Activated CD8-positive, alpha-beta memory T cell treated with anti-CD3 and anti-CD28 coated beads, Interleukin-2, amount 10 ng/mL, durations not matched to agents 7 days and 5 days (primary cell): ENCODE measurements at regions not wholly inside any gene's neighbourhood (a gene's known extent, or its start where the extent isn't known, plus 50 kb on each side); places are given as distances from the start of the nearest gene placed in this dataset.

Experiments
- ATAC-seq: fragments of 150-1000 bp; cut with Tn5 transposase; one replicate; pipeline ENCODE4 v1.10.0; 2021; ENCODE audit warnings: moderate library complexity
- CTCF ChIA-PET: fragments of 350-600 bp; sonication (Branson Sonifier 250); formaldehyde crosslinking; loops from one replicate; lab custom pipeline; 2021; ENCODE audit warnings: antibody characterized with exemption; lab: Charles Lee
- DNase-seq: peaks from one replicate; pipeline ENCODE4 v3.0.0-alpha.2; 2020
- H3K27ac Mint-ChIP-seq: one replicate; pipeline ENCODE4 v1.8.0; 2021; ENCODE audit warnings: mild to moderate bottlenecking, mixed read lengths
- H3K27me3 Mint-ChIP-seq: one replicate; pipeline ENCODE4 v1.8.0; 2021; ENCODE audit warnings: mixed read lengths
- H3K36me3 Mint-ChIP-seq: one replicate; pipeline ENCODE4 v1.8.0; 2021; ENCODE audit warnings: mild to moderate bottlenecking, mixed read lengths
- H3K4me1 Mint-ChIP-seq: one replicate; pipeline ENCODE4 v1.8.0; 2021; ENCODE audit warnings: mixed read lengths
- H3K4me3 Mint-ChIP-seq: one replicate; pipeline ENCODE4 v1.8.0; 2021; ENCODE audit warnings: mild to moderate bottlenecking, moderate library complexity, mixed read lengths
- H3K9me3 Mint-ChIP-seq: one replicate; pipeline ENCODE4 v1.8.0; 2022; ENCODE audit warnings: low read depth, mixed read lengths

- CTCF ChIA-PET, result no interaction called here
- Mint-ChIP-seq H3K9me3 (peaks cover 4% of the 10 kb centered on the region), H3K4me1 (no peaks in the 10 kb centered on the region), H3K4me3 (no peak overlapping the region), H3K36me3 (no peaks in the 10 kb centered on the region), H3K27ac (no peak overlapping the region), H3K27me3 (no peaks in the 10 kb centered on the region)
- no peak for DNase-seq
- ATAC-seq, result no peak
These were observed 308.2 kb upstream of the ADAMTS9 start for GRCh38 chr3:64995857-64996551.

DNA sequence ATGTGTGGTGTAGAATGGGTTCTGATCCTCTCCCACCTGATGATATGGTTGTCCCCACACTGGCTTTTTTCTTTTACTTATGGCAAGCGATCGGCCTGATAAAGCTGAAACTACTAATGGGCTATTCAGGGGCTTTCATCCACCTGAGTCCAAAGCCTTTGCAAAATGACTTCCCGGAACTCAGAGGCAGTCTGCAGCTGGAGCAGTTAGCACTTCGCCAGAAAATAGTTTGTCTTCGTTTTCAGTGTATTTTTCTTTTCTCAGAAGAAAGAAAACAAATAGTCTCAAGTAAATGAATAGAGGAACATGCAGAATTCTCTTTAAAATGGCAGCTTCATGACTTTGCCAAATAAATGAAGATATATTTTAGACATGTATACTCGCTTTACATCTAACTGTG lies 306.0 kb upstream of the ADAMTS9 start:
- Mint-ChIP-seq H3K27me3 (no peaks in the 10 kb centered on the region), H3K36me3 (no peaks in the 10 kb centered on the region), H3K9me3 (peaks cover 2% of the 10 kb centered on the region), H3K4me1 (no peaks in the 10 kb centered on the region), H3K4me3 (no peak overlapping the region), H3K27ac (no peak overlapping the region)
- no peak for DNase-seq
- CTCF ChIA-PET, result no interaction called here
- no peak for ATAC-seq

GRCh38 chr3:64992530-64993285 lies 304.9 kb upstream of the ADAMTS9 start:
- H3K4me3 Mint-ChIP-seq, result no peak overlapping the region
- no peaks in the 10 kb centered on the region for H3K4me1 Mint-ChIP-seq
- no peaks in the 10 kb centered on the region for H3K27me3 Mint-ChIP-seq
- H3K9me3 Mint-ChIP-seq, result peaks cover 2% of the 10 kb centered on the region
- no peaks in the 10 kb centered on the region for H3K36me3 Mint-ChIP-seq
- no peak overlapping the region for H3K27ac Mint-ChIP-seq
- ATAC-seq (no peak), DNase-seq (no peak)
- CTCF ChIA-PET, result no interaction called here

GRCh38 chr3:64988188-64988587 lies 300.4 kb upstream of the ADAMTS9 start:
- H3K4me1 Mint-ChIP-seq, result no peaks in the 10 kb centered on the region
- peaks cover 2% of the 10 kb centered on the region for H3K9me3 Mint-ChIP-seq
- ATAC-seq, result no peak
- no peaks in the 10 kb centered on the region for H3K36me3 Mint-ChIP-seq
- CTCF ChIA-PET, result no interaction called here
- DNase-seq, result no peak
- H3K4me3 Mint-ChIP-seq, result no peak overlapping the region
- H3K27ac Mint-ChIP-seq, result no peak overlapping the region
- H3K27me3 Mint-ChIP-seq, result no peaks in the 10 kb centered on the region

GRCh38 chr3:64987726-64988125 lies 299.9 kb upstream of the ADAMTS9 start:
- DNase-seq, result no peak
- Mint-ChIP-seq H3K9me3 (peaks cover under 1% of the 10 kb centered on the region), H3K27me3 (no peaks in the 10 kb centered on the region), H3K27ac (no peak overlapping the region), H3K4me1 (no peaks in the 10 kb centered on the region), H3K4me3 (no peak overlapping the region), H3K36me3 (no peaks in the 10 kb centered on the region)
- no peak for ATAC-seq
- CTCF ChIA-PET, result no interaction called here

DNA sequence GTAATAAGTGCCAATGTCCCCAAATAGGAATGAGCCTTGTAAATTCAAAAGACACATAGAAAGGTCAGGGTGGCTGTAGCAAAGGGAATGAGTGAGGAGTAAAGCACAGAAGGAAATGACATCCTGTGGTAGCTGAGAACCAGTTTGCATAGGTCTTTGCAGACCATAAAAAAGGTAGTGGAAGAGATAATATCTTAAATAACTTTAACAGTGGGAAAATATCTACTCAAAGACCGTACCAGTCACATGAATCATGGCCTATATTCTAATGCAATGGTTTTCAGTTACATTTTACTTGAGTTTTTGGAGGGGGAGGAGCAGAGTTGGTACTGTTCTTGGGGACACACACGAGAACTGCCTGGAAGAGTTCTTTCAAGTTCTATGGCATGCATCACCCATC lies 297.3 kb upstream of the ADAMTS9 start:
- H3K36me3 Mint-ChIP-seq, result no peaks in the 10 kb centered on the region
- no peak overlapping the region for H3K4me3 Mint-ChIP-seq
- H3K9me3 Mint-ChIP-seq, result no peaks in the 10 kb centered on the region
- no peaks in the 10 kb centered on the region for H3K27me3 Mint-ChIP-seq
- no peaks in the 10 kb centered on the region for H3K4me1 Mint-ChIP-seq
- ATAC-seq (no peak), DNase-seq (no peak)
- no peak overlapping the region for H3K27ac Mint-ChIP-seq
- CTCF ChIA-PET, result no interaction called here

GRCh38 chr3:64983583-64984359 lies 296.0 kb upstream of the ADAMTS9 start:
- no peaks in the 10 kb centered on the region for H3K9me3 Mint-ChIP-seq
- no peaks in the 10 kb centered on the region for H3K27me3 Mint-ChIP-seq
- H3K27ac Mint-ChIP-seq, result no peak overlapping the region
- H3K4me1 Mint-ChIP-seq, result no peaks in the 10 kb centered on the region
- H3K4me3 Mint-ChIP-seq, result no peak overlapping the region
- DNase-seq (no peak), ATAC-seq (no peak)
- no peaks in the 10 kb centered on the region for H3K36me3 Mint-ChIP-seq
- CTCF ChIA-PET, result no interaction called here

DNA sequence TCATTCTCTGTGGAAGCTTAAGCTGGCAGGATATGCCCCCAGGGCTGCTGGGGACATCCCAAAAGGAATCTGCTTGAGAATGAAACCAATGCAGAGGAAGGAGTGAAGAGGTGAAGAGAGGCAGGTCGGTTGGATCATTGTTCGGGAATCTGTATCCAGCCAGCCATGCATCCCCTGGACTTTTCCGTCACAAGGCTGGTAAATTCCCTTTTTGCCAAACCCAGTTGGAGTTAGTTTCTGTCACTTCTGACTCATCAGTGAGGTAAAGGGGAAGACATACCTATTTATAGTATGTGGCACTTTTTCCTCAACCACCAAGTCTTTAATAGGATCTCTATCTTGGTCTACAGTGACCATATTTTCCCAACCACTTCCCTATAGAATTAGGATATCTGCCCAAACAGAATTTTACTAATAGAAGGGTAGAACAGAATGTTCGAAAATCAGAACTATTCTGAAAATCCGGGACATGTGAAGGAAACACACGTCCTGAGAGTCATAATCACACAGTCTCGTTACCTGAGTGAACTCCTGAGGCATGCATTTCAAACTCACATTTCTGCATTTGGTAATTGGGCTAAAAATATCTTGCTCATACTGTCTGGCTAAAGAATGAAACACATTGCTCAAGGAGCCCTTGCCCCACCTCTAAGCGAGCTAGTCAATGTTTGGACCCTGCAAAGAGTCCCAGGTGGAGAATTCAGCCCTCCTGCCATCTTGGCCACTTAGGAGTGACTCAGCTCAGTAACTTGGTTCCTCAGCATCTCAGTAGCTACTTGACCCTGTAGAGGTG lies 289.7 kb upstream of the ADAMTS9 start:
- no peaks in the 10 kb centered on the region for H3K36me3 Mint-ChIP-seq
- H3K27ac Mint-ChIP-seq, result no peak overlapping the region
- H3K27me3 Mint-ChIP-seq, result no peaks in the 10 kb centered on the region
- H3K9me3 Mint-ChIP-seq, result no peaks in the 10 kb centered on the region
- H3K4me1 Mint-ChIP-seq, result no peaks in the 10 kb centered on the region
- no peak for DNase-seq
- ATAC-seq, result no peak
- CTCF ChIA-PET, result no interaction called here
- H3K4me3 Mint-ChIP-seq, result no peak overlapping the region

GRCh38 chr3:64976456-64976855 lies 288.7 kb upstream of the ADAMTS9 start:
- no peaks in the 10 kb centered on the region for H3K36me3 Mint-ChIP-seq
- CTCF ChIA-PET, result no interaction called here
- no peak for ATAC-seq
- no peaks in the 10 kb centered on the region for H3K27me3 Mint-ChIP-seq
- H3K9me3 Mint-ChIP-seq, result no peaks in the 10 kb centered on the region
- no peak overlapping the region for H3K4me3 Mint-ChIP-seq
- H3K4me1 Mint-ChIP-seq, result no peaks in the 10 kb centered on the region
- no peak for DNase-seq
- H3K27ac Mint-ChIP-seq, result no peak overlapping the region

- Mint-ChIP-seq H3K9me3 (no peaks in the 10 kb centered on the region), H3K27ac (no peak overlapping the region), H3K4me3 (no peak overlapping the region), H3K27me3 (no peaks in the 10 kb centered on the region), H3K36me3 (no peaks in the 10 kb centered on the region), H3K4me1 (no peaks in the 10 kb centered on the region)
- CTCF ChIA-PET, result no interaction called here
- DNase-seq, result no peak
- no peak for ATAC-seq
These were observed 287.3 kb upstream of the ADAMTS9 start for GRCh38 chr3:64975147-64975546.

- Mint-ChIP-seq H3K9me3 (no peaks in the 10 kb centered on the region), H3K27ac (no peak overlapping the region), H3K4me3 (no peak overlapping the region), H3K27me3 (no peaks in the 10 kb centered on the region), H3K4me1 (no peaks in the 10 kb centered on the region), H3K36me3 (no peaks in the 10 kb centered on the region)
- no peak for ATAC-seq
- no peak for DNase-seq
- CTCF ChIA-PET, result no interaction called here
These were observed 286.6 kb upstream of the ADAMTS9 start for GRCh38 chr3:64974401-64974800.

- no peaks in the 10 kb centered on the region for H3K4me1 Mint-ChIP-seq
- ATAC-seq (no peak), DNase-seq (no peak)
- H3K9me3 Mint-ChIP-seq, result no peaks in the 10 kb centered on the region
- CTCF ChIA-PET, result no interaction called here
- no peak overlapping the region for H3K27ac Mint-ChIP-seq
- H3K27me3 Mint-ChIP-seq, result no peaks in the 10 kb centered on the region
- H3K36me3 Mint-ChIP-seq, result no peaks in the 10 kb centered on the region
- no peak overlapping the region for H3K4me3 Mint-ChIP-seq
These were observed 285.0 kb upstream of the ADAMTS9 start for GRCh38 chr3:64972793-64973192.

- no peaks in the 10 kb centered on the region for H3K4me1 Mint-ChIP-seq
These were observed 283.8 kb upstream of the ADAMTS9 start for GRCh38 chr3:64971602-64972001.

More at GRCh38 chr3:64971602-64972001, 283.8 kb upstream of the ADAMTS9 start:
- H3K9me3 Mint-ChIP-seq, result no peaks in the 10 kb centered on the region
- H3K27ac Mint-ChIP-seq, result no peak overlapping the region
- ATAC-seq (no peak), DNase-seq (no peak)
- H3K36me3 Mint-ChIP-seq, result no peaks in the 10 kb centered on the region
- CTCF ChIA-PET, result no interaction called here
- no peaks in the 10 kb centered on the region for H3K27me3 Mint-ChIP-seq
- H3K4me3 Mint-ChIP-seq, result no peak overlapping the region
